ENCODE measurements at regions not wholly inside any gene's neighbourhood (a gene's known extent, or its start where the extent isn't known, plus 50 kb on each side); places are given as distances from the start of the nearest gene placed in this dataset.

GRCh38 chr1:238833919-238834318 lies 552.4 kb upstream of the CHRM3 start:
- no peaks in the 10 kb centered on the region for H4K20me1 ChIP-seq (ENCODE audit: insufficient read depth, low read length)
- H3K4me1 ChIP-seq (ENCODE audit: insufficient read depth, low read length): no peaks in the 10 kb centered on the region
- H3K36me3 ChIP-seq (ENCODE audit: insufficient read depth, low read length): no peaks in the 10 kb centered on the region
- H3K27me3 ChIP-seq (ENCODE audit: insufficient read depth, low read length, poor library complexity): no peaks in the 10 kb centered on the region
- H3K4me2 ChIP-seq (ENCODE audit: insufficient read depth, low read length): no peak overlapping the region
- TF ChIP-seq CTCF (IDR thresholded peaks at IDR 0.05; ENCODE audit: borderline replicate concordance, extremely low read depth, low read length, poor library complexity, severe bottlenecking) (no peak), EZH2 (IDR thresholded peaks at IDR 0.05; ENCODE audit: borderline replicate concordance, low read depth, low read length, severe bottlenecking) (no peak)
- DNase-seq (no peak), ATAC-seq (ENCODE audit: insufficient read depth, low read depth) (no peak)
- no peak overlapping the region for H3K4me3 ChIP-seq (ENCODE audit: low read depth in 1 of 2, low read length in 2 of 2)
- no peaks in the 10 kb centered on the region for H3K79me2 ChIP-seq (ENCODE audit: insufficient read depth, low read length)
- H3K9ac ChIP-seq (ENCODE audit: low read depth, low read length): no peak overlapping the region
- H3K27ac ChIP-seq (ENCODE audit: low read length): no peak overlapping the region
- H2AFZ ChIP-seq (ENCODE audit: low read depth, low read length): no peak overlapping the region
- H3K9me3 ChIP-seq (ENCODE audit: insufficient read depth, low read length, severe bottlenecking): peaks cover 8% of the 10 kb centered on the region

GRCh38 chr1:238832106-238832505 lies 554.3 kb upstream of the CHRM3 start:
- Histone ChIP-seq H3K27ac (ENCODE audit: low read length) (no peak overlapping the region), H3K36me3 (ENCODE audit: insufficient read depth, low read length) (no peaks in the 10 kb centered on the region)
- no peak for DNase-seq

GRCh38 chr1:238830036-238830611 lies 556.2 kb upstream of the CHRM3 start:
- H3K9ac ChIP-seq (ENCODE audit: low read depth, low read length): no peak overlapping the region
- H4K20me1 ChIP-seq (ENCODE audit: insufficient read depth, low read length): no peaks in the 10 kb centered on the region
- H3K27ac ChIP-seq (ENCODE audit: low read length): no peak overlapping the region
- TF ChIP-seq CTCF (IDR thresholded peaks at IDR 0.05; ENCODE audit: borderline replicate concordance, extremely low read depth, low read length, poor library complexity, severe bottlenecking) (no peak), EZH2 (IDR thresholded peaks at IDR 0.05; ENCODE audit: borderline replicate concordance, low read depth, low read length, severe bottlenecking) (no peak)
- H2AFZ ChIP-seq (ENCODE audit: low read depth, low read length): no peak overlapping the region
- no peaks in the 10 kb centered on the region for H3K79me2 ChIP-seq (ENCODE audit: insufficient read depth, low read length)
- peaks cover 8% of the 10 kb centered on the region for H3K9me3 ChIP-seq (ENCODE audit: insufficient read depth, low read length, severe bottlenecking)
- no peak for ATAC-seq (ENCODE audit: insufficient read depth, low read depth)
- no peak overlapping the region for H3K4me2 ChIP-seq (ENCODE audit: insufficient read depth, low read length)
- H3K4me1 ChIP-seq (ENCODE audit: insufficient read depth, low read length): no peaks in the 10 kb centered on the region
- H3K36me3 ChIP-seq (ENCODE audit: insufficient read depth, low read length): no peaks in the 10 kb centered on the region
- H3K27me3 ChIP-seq (ENCODE audit: insufficient read depth, low read length, poor library complexity): no peaks in the 10 kb centered on the region
- no peak overlapping the region for H3K4me3 ChIP-seq (ENCODE audit: low read depth in 1 of 2, low read length in 2 of 2)
- DNase-seq: no peak

More at GRCh38 chr1:238832106-238832505, 554.3 kb upstream of the CHRM3 start:
- H3K9ac ChIP-seq (ENCODE audit: low read depth, low read length): no peak overlapping the region
- no peaks in the 10 kb centered on the region for H3K79me2 ChIP-seq (ENCODE audit: insufficient read depth, low read length)
- H4K20me1 ChIP-seq (ENCODE audit: insufficient read depth, low read length): no peaks in the 10 kb centered on the region
- no peaks in the 10 kb centered on the region for H3K27me3 ChIP-seq (ENCODE audit: insufficient read depth, low read length, poor library complexity)
- no peaks in the 10 kb centered on the region for H3K4me1 ChIP-seq (ENCODE audit: insufficient read depth, low read length)
- no peak for TF ChIP-seq CTCF (IDR thresholded peaks at IDR 0.05; ENCODE audit: borderline replicate concordance, extremely low read depth, low read length, poor library complexity, severe bottlenecking)
- no peak for TF ChIP-seq EZH2 (IDR thresholded peaks at IDR 0.05; ENCODE audit: borderline replicate concordance, low read depth, low read length, severe bottlenecking)
- no peak overlapping the region for H2AFZ ChIP-seq (ENCODE audit: low read depth, low read length)
- peaks cover 8% of the 10 kb centered on the region for H3K9me3 ChIP-seq (ENCODE audit: insufficient read depth, low read length, severe bottlenecking)
- no peak overlapping the region for H3K4me2 ChIP-seq (ENCODE audit: insufficient read depth, low read length)
- no peak for ATAC-seq (ENCODE audit: insufficient read depth, low read depth)
- no peak overlapping the region for H3K4me3 ChIP-seq (ENCODE audit: low read depth in 1 of 2, low read length in 2 of 2)

Data from DND-41 (cell line).